GM12865 (cell line): ENCODE measurements at regions not wholly inside any gene's neighbourhood (a gene's known extent, or its start where the extent isn't known, plus 50 kb on each side); places are given as distances from the start of the nearest gene placed in this dataset.

ENCODE experiments used
- DNase-seq: peaks from one replicate; pipeline ENCODE4 v3.0.0; 2010; ENCODE audit warnings: low read depth
- H3K4me3 ChIP-seq: 2 replicates; pipeline ENCODE4 v1.5.1; 2011; ENCODE audit warnings: mild to moderate bottlenecking, low read depth, low read length, control low read depth
- TF ChIP-seq, protein P1 (sequence below): IDR thresholded peaks from 2 replicates; pipeline ENCODE4 v1.5.1; 2011; ENCODE audit warnings: low read length, control low read depth, low read depth, inconsistent platforms; ENCODE audit not compliant: insufficient read depth; ENCODE audit errors: missing control alignments

DNA sequence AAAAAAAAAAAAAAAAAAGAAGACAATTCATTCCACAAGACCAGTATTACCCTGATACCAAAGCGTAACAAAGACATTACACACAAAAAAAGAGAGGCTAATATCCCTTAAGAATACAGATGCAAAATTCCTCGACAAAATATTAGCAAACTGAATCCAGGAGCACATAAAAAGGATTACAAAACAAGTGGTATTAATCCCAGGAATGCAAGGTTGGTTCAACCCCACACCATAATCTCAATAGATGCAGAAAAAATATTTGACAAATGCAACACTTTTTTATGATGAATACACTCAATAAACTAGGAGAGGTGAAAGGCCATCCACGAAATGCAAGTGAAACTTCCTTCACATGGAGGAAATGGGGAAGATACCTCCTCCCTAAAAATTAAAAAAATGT is 80.1 kb upstream of the TLR4 start:
- DNase-seq = no peak
- no peak overlapping the region for H3K4me3 ChIP-seq
- TF ChIP-seq, protein P1, sequence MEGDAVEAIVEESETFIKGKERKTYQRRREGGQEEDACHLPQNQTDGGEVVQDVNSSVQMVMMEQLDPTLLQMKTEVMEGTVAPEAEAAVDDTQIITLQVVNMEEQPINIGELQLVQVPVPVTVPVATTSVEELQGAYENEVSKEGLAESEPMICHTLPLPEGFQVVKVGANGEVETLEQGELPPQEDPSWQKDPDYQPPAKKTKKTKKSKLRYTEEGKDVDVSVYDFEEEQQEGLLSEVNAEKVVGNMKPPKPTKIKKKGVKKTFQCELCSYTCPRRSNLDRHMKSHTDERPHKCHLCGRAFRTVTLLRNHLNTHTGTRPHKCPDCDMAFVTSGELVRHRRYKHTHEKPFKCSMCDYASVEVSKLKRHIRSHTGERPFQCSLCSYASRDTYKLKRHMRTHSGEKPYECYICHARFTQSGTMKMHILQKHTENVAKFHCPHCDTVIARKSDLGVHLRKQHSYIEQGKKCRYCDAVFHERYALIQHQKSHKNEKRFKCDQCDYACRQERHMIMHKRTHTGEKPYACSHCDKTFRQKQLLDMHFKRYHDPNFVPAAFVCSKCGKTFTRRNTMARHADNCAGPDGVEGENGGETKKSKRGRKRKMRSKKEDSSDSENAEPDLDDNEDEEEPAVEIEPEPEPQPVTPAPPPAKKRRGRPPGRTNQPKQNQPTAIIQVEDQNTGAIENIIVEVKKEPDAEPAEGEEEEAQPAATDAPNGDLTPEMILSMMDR = no peak

DNA sequence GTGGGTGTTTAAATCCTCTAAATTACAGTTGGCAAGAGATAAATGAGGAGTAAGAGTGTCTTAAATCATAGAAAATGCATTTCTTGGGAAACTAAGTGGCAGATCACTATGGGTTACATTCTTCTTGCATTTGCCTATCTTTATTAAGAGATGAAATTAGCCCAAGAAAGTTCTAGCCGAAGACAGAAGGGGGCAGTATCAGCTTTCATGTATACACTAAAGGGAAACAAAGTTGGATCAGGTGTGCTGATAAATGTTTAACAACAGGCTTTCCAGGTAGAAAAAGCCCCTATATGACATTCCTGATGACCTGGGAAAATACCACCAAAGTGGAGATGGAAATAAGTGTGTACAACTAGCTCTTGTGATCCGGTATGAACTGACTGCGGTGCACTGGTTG is 81.9 kb upstream of the TLR4 start:
- no peak overlapping the region for H3K4me3 ChIP-seq
- TF ChIP-seq, protein P1 = no peak
- DNase-seq = no peak

DNA sequence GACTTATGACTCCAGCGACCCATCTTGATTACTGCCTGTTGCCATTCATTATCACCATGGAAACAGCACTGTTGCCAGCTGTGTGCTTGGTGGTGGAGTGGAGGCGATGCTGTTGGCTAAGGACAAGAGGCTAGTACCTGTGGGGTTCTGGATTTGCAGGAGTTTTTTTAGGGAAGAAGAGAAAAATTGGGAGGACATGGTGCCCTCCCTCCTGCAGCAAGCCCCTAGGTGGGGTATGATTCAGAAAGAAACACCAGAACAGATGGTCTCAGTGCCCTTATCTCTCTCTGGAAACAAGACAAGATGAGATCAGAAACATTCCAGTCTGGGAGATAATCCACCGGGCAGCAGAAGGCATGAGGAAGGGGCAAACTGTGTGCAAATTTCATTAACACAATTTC is 87.8 kb upstream of the TLR4 start:
- TF ChIP-seq, protein P1 = no peak
- no peak overlapping the region for H3K4me3 ChIP-seq
- no peak for DNase-seq

DNA sequence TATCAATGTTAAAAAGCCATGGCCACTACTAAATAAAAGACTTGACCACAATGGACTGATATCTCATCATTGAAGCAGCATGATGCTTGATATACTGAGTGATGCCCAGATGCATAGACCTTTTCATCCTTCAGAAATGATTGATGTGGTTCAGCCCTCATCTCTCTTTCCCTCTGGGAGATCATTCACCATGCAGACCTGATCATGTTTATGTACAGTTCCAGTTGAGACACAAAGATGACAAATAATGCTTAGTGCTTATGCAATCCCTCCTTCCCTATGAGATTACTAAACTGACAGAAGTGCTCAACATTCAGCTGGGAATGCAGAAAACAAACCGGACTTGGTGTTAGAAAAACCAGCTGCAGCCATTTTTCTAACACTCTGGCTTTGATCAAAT is 91.9 kb upstream of the TLR4 start:
- TF ChIP-seq, protein P1 = no peak
- DNase-seq = no peak
- H3K4me3 ChIP-seq = no peak overlapping the region

DNA sequence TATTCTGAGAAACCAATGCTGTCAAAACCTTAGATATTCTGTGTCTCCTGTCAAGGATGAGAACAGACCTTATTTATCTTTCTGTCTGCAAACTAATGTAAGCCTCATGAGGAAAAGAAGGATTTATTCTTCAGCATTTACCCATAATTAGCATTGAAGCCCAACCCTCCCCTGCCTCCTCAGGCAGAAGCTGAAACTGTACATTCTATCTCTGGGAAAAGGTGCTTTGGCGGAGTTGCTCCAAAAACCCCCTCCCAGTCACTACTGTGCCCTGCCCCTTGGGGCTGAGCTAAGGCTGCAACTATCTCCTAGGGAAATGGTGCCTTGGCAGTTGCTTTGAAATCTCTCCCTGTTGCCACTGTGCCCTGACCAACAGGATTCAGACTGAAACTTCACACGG is 106.2 kb upstream of the TLR4 start:
- no peak for DNase-seq
- H3K4me3 ChIP-seq = no peak overlapping the region
- TF ChIP-seq, protein P1 = no peak

DNA sequence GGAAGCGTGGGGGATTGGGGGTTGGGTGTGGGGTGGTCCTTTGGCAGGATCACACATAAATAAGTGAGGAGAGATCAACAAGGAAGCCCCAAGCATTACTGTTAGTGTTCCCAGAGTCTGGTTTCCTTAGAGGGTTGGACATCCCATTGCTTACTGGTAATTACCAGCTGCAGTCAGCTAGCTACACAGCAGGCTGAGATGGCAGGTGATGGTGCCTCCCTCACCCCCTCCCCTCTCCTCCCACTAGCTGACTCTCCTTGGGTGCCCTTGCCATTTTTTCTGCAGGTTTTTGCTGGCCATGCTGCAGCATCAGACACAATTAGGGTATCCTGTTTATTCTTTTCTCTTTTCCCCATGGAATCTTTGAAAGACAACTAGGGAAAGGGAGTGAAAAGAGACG is 107.5 kb upstream of the TLR4 start:
- DNase-seq = no peak
- no peak overlapping the region for H3K4me3 ChIP-seq
- TF ChIP-seq, protein P1 = no peak

DNA sequence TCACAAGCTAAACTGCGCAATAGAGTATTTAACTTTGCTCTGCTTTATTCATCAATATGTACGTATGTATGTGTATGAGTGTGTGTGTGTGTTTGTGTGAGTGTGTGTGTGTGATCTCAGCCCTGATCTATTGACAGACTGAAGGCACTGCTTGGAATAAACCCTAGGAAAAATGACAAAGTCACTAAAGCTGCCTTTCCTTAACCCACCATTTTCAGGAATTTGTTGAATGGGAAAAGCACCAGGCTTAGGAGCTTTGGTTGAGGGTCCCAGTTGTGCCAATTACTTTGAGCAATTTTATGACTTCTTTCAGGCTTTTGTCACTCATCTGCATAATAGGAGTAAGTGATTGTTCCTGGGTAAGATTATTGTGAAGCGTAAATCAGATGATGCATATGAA is 108.6 kb upstream of the TLR4 start:
- no peak for DNase-seq
- H3K4me3 ChIP-seq = no peak overlapping the region

More for the DNA sequence above, 108.6 kb upstream of the TLR4 start:
- TF ChIP-seq, protein P1 = no peak
